ENCODE measurements at regions not wholly inside any gene's neighbourhood (a gene's known extent, or its start where the extent isn't known, plus 50 kb on each side); places are given as distances from the start of the nearest gene placed in this dataset.

DNA sequence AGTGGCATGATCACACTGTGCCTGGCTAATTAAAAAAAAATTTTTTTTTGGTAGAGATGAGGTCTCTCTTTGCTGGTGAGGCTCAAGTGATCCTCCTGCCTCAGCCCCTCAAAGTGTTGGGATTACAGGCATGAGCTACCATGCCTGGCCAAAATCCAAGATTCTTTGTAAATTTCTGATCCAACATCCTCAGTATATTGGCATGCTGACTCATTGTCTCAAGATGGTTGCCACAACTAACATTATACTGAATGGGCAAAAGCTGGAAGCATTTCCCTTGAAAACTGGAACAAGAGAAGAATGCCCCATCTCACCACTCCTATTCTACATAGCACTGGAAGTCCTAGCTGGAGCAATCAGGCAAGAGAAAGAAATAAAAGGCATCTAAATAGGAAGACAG lies 100.0 kb downstream of the KLF5 start:
- Mint-ChIP-seq H3K4me3 (no peak overlapping the region), H3K9me3 (peaks cover 0 to 7% of the 10 kb centered on the region in 2 donors), H3K27ac (no peak overlapping the region), H3K27me3 (ENCODE audit: low read depth) (no peaks in the 10 kb centered on the region), H3K36me3 (ENCODE audit: insufficient read depth in 2 of 2) (peaks cover 0 to 3% of the 10 kb centered on the region in 2 donors), H3K4me1 (ENCODE audit: low read depth) (no peaks in the 10 kb centered on the region)
- ATAC-seq (replicated peaks in 1 of 2) (no peak), DNase-seq (no peak)

DNA sequence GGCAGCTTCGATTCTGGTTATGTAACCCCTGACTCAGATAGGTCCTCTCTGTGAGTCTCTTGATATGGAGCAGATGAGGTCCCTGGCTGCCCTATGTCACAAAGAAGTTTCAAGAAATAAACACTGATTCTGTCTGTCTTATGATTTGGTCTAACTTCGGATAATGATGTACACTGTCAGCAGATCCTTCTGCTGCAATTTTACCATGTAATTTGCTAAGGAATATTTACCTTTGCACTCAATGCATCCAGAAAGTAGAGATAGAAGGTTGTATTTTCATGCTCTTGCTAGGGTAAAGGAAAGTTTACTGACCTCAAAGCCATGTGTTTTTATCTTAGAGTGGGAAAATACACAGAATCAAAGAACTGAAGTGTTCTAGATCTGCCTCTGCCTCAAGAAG lies 98.2 kb downstream of the KLF5 start:
- Mint-ChIP-seq H3K4me3 (no peak overlapping the region), H3K4me1 (ENCODE audit: low read depth) (no peaks in the 10 kb centered on the region), H3K36me3 (ENCODE audit: insufficient read depth in 2 of 2) (peaks cover 0 to 3% of the 10 kb centered on the region in 2 donors), H3K27me3 (ENCODE audit: low read depth) (no peaks in the 10 kb centered on the region), H3K27ac (no peak overlapping the region), H3K9me3 (peaks cover 0 to 7% of the 10 kb centered on the region in 2 donors)
- no peak for ATAC-seq (replicated peaks in 1 of 2)
- no peak for DNase-seq

DNA sequence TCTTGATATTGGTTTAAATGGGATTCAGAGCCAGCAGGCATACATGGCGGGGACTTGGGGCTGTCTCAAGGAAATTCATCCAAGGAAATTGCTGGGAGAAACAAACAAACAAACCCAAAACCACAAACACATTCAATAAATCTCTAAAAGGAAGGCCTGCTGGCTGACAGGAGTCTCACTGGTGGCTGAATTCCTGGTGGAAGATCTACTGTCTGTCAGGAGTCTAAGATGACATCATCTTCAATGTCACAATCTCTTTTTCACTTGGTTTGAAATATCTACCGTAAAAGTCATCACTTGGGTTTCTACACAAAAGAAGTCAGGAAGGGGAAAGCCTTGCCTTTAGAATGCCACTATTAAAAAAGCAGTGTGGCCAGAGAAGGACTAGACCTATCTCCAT lies 87.9 kb downstream of the KLF5 start:
- peaks cover 0 to 7% of the 10 kb centered on the region in 2 donors for H3K9me3 Mint-ChIP-seq
- no peak overlapping the region for H3K4me3 Mint-ChIP-seq
- peaks cover 11% of the 10 kb centered on the region for H3K27me3 Mint-ChIP-seq (ENCODE audit: low read depth)
- DNase-seq (no peak), ATAC-seq (replicated peaks in 1 of 2) (no peak)
- no peaks in the 10 kb centered on the region for H3K4me1 Mint-ChIP-seq (ENCODE audit: low read depth)
- no peak overlapping the region for H3K27ac Mint-ChIP-seq
- no peaks in the 10 kb centered on the region for H3K36me3 Mint-ChIP-seq (ENCODE audit: insufficient read depth in 2 of 2)

DNA sequence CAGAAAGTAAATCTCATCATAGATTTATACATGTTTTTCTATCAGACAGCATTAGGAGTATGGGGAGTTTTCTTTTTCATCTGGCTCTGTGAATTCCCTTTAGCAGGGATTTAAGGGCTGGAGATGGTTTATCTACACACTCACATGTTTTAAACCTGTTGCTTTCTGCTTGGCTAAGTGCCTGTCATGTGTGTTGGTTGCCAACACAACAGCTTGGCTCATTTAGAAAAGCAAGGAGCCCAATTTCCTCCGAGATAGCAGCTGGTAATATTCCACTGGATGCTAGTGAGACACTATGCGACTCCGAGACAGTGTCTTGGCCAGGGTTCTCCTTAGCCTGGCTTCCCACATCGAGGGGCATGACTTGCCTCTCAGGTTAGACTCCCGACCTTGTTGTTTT lies 83.3 kb downstream of the KLF5 start:
- DNase-seq (no peak), ATAC-seq (replicated peaks in 1 of 2) (no peak)
- Mint-ChIP-seq H3K4me1 (ENCODE audit: low read depth) (no peaks in the 10 kb centered on the region), H3K4me3 (no peak overlapping the region), H3K36me3 (ENCODE audit: insufficient read depth in 2 of 2) (no peaks in the 10 kb centered on the region), H3K27ac (no peak overlapping the region), H3K9me3 (peaks cover 0 to 7% of the 10 kb centered on the region in 2 donors), H3K27me3 (ENCODE audit: low read depth) (peaks cover 11% of the 10 kb centered on the region)

DNA sequence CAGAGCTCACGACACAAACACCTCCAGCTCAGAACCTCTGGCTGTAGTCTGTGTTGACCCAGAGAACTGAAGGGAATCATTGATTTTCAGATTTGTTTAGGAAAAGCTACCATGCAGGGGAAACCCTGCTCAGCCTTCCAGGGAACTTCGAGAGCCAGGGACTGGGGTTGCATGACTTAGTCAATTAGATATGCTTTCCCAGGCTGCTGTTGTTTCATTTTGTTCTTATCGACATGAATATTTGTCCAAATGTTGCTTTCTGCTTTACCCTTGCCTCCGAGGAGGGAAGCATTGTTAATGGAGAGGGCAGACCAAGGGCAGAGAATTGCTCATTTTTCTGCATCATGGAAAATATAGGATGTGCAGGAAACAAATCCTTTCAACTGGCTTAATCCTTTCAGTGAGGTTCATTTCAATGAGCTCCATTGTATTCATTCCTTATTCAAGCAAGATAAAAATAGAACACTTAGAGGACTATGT lies 82.5 kb downstream of the KLF5 start:
- Mint-ChIP-seq H3K27me3 (ENCODE audit: low read depth) (peaks cover 11% of the 10 kb centered on the region), H3K9me3 (peaks cover 0 to 7% of the 10 kb centered on the region in 2 donors), H3K27ac (no peak overlapping the region), H3K4me1 (ENCODE audit: low read depth) (no peaks in the 10 kb centered on the region), H3K4me3 (no peak overlapping the region), H3K36me3 (ENCODE audit: insufficient read depth in 2 of 2) (no peaks in the 10 kb centered on the region)
- ATAC-seq (replicated peaks in 1 of 2) (no peak), DNase-seq (no peak)

DNA sequence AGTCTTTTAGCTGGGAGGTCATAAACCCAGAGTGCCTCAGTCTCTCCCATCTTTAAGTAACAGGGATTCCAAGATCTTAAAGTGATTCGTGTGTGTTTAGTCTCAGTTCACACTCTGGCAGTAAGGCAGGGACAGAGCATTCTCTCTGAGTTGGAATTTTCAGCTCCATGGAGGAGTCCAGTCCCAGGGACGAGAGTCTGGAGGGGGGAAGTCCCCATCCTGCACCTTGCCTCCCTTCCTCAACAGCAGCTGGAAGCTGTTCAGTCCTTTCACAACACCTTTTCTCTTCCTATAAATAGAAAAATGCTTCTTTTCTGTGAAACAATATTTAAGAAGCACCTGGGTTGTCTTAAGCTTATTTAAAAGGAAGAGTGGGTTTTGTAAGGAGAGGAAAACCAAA lies 82.0 kb downstream of the KLF5 start:
- H3K9me3 Mint-ChIP-seq, result peaks cover 0 to 4% of the 10 kb centered on the region in 2 donors

DNA sequence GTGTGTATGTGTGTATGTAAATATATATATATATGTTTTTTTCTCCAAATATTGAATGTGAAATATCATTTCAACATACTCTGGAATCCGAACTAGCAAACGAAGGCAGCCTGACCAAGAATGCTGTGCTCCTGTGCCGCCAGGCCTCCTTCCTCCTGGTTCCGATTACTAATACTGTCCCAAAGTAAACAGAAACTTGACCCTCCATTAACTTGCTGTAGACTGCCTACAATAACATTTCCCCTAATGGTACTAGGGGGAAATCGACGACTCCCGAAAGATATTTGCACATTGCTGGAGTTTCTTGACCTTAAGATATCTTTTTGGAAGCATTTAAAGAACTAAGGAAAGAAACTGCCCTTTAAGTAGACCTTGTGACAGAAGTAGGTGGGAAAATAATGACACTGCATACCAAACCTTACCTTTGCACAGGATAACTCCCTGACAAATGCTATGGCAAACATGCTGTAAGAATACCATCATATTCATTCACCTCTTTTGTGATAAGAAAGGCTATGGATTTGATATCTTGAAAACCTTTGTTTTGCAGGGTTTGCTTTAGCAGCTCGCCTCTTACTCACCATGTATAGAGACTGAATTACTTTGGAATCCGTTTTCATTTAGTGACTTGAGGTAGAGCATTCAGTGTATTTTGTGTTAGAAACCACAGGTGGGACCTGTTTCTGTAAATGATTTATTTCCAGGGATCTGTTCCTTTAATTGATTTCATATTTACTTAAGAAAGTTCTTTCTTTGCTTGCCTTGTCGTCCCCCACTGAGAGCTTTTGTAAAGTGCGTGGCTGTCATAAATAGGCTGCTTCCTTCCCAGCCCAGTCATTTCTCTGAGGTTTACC lies 80.1 kb downstream of the KLF5 start:
- Mint-ChIP-seq H3K27me3 (ENCODE audit: low read depth) (peaks cover 11% of the 10 kb centered on the region), H3K4me3 (no peak overlapping the region), H3K9me3 (no peaks in the 10 kb centered on the region), H3K4me1 (ENCODE audit: low read depth) (no peaks in the 10 kb centered on the region), H3K27ac (no peak overlapping the region), H3K36me3 (ENCODE audit: insufficient read depth in 2 of 2) (no peaks in the 10 kb centered on the region)
- ATAC-seq (replicated peaks in 1 of 2), result no peak
- DNase-seq, result no peak

More for the DNA sequence above, 82.0 kb downstream of the KLF5 start:
- no peak for ATAC-seq (replicated peaks in 1 of 2)
- no peak for DNase-seq
- H3K4me3 Mint-ChIP-seq, result no peak overlapping the region
- no peaks in the 10 kb centered on the region for H3K4me1 Mint-ChIP-seq (ENCODE audit: low read depth)
- no peak overlapping the region for H3K27ac Mint-ChIP-seq
- H3K36me3 Mint-ChIP-seq (ENCODE audit: insufficient read depth in 2 of 2), result no peaks in the 10 kb centered on the region
- peaks cover 11% of the 10 kb centered on the region for H3K27me3 Mint-ChIP-seq (ENCODE audit: low read depth)

DNA sequence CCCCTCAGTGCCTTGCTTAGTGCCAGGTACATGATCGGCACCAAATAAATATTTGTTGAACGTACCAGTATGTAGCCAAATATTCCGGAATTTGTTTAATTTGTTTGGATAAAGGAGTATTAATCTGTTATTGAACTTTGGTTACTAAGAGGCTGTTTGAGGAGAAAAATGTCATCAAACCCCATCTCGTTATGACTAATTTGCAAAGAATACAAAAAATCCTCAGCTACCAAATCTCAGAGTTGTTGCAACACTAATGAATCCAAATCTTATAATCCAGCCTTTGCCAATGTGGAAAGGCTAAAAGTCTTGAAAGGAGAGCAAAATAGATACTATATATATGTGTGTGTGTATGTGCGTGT lies 79.5 kb downstream of the KLF5 start:
- DNase-seq, result no peak
- H3K4me1 Mint-ChIP-seq (ENCODE audit: low read depth), result no peaks in the 10 kb centered on the region
- H3K27me3 Mint-ChIP-seq (ENCODE audit: low read depth), result peaks cover 11% of the 10 kb centered on the region
- no peak overlapping the region for H3K4me3 Mint-ChIP-seq
- H3K27ac Mint-ChIP-seq, result no peak overlapping the region
- ATAC-seq (replicated peaks in 1 of 2), result no peak
- H3K36me3 Mint-ChIP-seq (ENCODE audit: insufficient read depth in 2 of 2), result no peaks in the 10 kb centered on the region
- H3K9me3 Mint-ChIP-seq, result no peaks in the 10 kb centered on the region

DNA sequence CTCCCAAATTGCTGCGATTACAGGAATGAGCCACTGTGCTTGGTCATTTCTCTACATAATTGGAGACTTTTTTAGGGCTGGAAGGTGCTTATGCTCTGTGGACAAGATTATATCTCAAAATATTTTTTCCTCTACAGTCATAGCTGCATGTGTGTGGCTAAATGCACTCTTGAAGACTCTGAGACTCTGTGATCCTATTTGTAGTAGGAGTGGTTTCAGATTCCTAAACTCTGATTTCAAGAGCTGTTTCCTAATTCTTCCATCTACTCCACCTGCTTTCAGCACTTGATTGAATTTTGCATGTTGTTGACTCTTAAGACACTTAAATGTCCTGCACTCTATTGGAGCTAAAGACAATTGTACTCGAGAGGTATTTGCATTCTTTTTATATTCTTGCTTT lies 78.0 kb downstream of the KLF5 start:
- Mint-ChIP-seq H3K27me3 (ENCODE audit: low read depth) (peaks cover 7% of the 10 kb centered on the region), H3K4me1 (ENCODE audit: low read depth) (no peaks in the 10 kb centered on the region), H3K36me3 (ENCODE audit: insufficient read depth in 2 of 2) (peaks cover 0 to 2% of the 10 kb centered on the region in 2 donors), H3K27ac (no peak overlapping the region), H3K4me3 (no peak overlapping the region), H3K9me3 (no peaks in the 10 kb centered on the region)
- no peak for ATAC-seq (replicated peaks in 1 of 2)
- no peak for DNase-seq

DNA sequence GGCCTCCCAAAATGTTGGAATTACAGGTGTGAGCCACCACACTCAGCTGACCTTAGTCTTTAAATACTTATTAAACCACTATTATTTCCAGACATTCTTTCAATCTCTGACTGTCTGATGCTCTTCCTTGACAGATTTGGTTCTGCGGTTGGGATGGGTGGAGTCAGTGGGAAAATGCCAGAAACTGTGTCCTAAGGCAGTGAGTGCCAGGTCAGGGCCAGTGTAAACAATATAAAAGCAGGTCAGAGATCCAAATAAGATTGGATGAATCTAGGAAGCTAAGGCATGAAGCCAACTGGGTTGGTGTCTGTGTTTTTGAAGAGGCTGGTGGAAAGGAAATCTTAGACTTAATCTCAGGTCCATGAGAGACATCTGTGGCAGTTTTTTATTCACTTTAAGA lies 74.7 kb downstream of the KLF5 start:
- no peak for DNase-seq
- H3K36me3 Mint-ChIP-seq (ENCODE audit: insufficient read depth in 2 of 2), result peaks cover 0 to 2% of the 10 kb centered on the region in 2 donors
- H3K4me3 Mint-ChIP-seq, result no peak overlapping the region
- no peak overlapping the region for H3K27ac Mint-ChIP-seq
- ATAC-seq (replicated peaks in 1 of 2), result no peak
- no peaks in the 10 kb centered on the region for H3K9me3 Mint-ChIP-seq
- peaks cover 6% of the 10 kb centered on the region for H3K4me1 Mint-ChIP-seq (ENCODE audit: low read depth)
- peaks cover 7% of the 10 kb centered on the region for H3K27me3 Mint-ChIP-seq (ENCODE audit: low read depth)

DNA sequence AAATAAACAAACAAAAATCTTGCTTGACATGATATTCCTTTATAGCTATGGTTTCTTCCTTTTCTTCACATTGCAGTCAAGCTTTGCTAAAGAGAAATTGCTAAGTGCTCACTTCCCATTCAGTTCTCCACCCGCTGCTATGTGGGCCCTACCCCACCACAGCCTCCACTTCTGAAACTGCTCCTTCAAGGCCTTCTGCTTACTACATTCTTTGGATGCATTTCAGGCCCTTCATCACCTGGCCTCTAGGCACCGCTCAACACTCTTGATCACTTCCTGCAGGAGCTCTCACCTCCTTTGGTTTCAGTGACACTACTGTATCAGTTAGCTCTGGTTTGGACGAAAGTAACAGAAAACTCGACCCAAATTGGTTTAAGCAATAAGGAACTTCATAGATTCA lies 72.4 kb downstream of the KLF5 start:
- peaks cover 7% of the 10 kb centered on the region for H3K27me3 Mint-ChIP-seq (ENCODE audit: low read depth)
- H3K4me3 Mint-ChIP-seq, result no peak overlapping the region
- H3K9me3 Mint-ChIP-seq, result no peaks in the 10 kb centered on the region
- no peak overlapping the region for H3K27ac Mint-ChIP-seq
- H3K4me1 Mint-ChIP-seq (ENCODE audit: low read depth), result peaks cover 6% of the 10 kb centered on the region
- peaks cover 0 to 2% of the 10 kb centered on the region in 2 donors for H3K36me3 Mint-ChIP-seq (ENCODE audit: insufficient read depth in 2 of 2)
- DNase-seq, result no peak
- ATAC-seq (replicated peaks in 1 of 2), result no peak

DNA sequence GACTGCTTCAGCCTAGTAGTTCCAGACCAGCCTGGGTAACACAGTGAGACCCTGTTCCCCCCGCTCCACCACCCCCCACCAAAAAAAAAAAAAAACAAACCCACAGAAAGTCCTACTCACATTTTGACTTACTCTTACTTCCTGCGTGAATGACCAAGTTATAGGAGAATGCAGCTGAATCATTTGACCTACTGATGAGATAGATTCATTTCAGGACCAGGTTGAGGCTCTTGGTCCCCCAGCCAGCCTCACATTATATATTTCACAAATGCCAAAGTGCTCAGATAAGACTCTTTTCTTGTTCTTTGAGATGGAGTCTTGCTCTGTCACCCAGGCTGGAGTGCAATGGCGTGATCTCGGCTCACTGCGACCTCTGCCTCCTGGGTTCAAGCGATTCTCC lies 70.2 kb downstream of the KLF5 start:
- H3K4me3 Mint-ChIP-seq, result no peak overlapping the region
- peaks cover 6% of the 10 kb centered on the region for H3K4me1 Mint-ChIP-seq (ENCODE audit: low read depth)
- peaks cover 0 to 2% of the 10 kb centered on the region in 2 donors for H3K36me3 Mint-ChIP-seq (ENCODE audit: insufficient read depth in 2 of 2)
- peaks cover 7% of the 10 kb centered on the region for H3K27me3 Mint-ChIP-seq (ENCODE audit: low read depth)
- H3K27ac Mint-ChIP-seq, result no peak overlapping the region
- H3K9me3 Mint-ChIP-seq, result no peaks in the 10 kb centered on the region
- ATAC-seq (replicated peaks in 1 of 2) (peak; percentile 53 to 67), DNase-seq (no peak)
